ENCODE measurements at regions not wholly inside any gene's neighbourhood (a gene's known extent, or its start where the extent isn't known, plus 50 kb on each side); places are given as distances from the start of the nearest gene placed in this dataset.

DNA sequence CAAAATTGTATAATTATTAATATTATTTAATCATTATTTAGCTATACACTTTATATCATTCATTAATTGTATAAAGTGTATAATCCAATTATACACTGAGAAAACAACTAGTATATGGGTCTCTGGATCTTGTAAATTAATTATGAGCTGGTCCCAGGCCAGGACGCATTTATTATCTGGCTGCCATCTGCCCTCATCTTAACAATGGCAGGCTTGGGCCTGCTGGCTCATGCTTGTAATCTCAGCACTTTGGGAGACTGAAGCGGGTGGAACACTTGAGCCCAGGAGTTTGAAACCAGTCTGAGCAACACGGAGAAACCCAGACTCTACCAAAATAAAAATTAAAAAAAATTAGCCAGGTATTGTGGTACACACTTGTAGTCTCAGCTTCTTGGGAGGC, 502.2 kb upstream of the NRXN1 start:
- FAIRE-seq (no peak), DNase-seq (ENCODE audit: low read depth, low spot score) (no peak)
- Histone ChIP-seq H3K36me3 (ENCODE audit: control insufficient read depth in 2 of 2, extremely low read depth in 1 of 2, insufficient read depth in 2 of 2, low read length in 2 of 2) (no peaks in the 10 kb centered on the region), H3K79me2 (ENCODE audit: control insufficient read depth, insufficient read depth, low read length) (no peaks in the 10 kb centered on the region), H2AFZ (ENCODE audit: control insufficient read depth, low read length) (no peak overlapping the region), H3K4me3 (ENCODE audit: control insufficient read depth in 2 of 3, extremely low read depth in 1 of 3, insufficient read depth in 2 of 3, low read depth in 1 of 3, low read length in 3 of 3) (no peak overlapping the region), H3K9ac (ENCODE audit: control insufficient read depth, extremely low read depth, insufficient read depth, low read length) (no peak overlapping the region), H3K27ac (ENCODE audit: control insufficient read depth, insufficient read depth, low read length) (no peak overlapping the region), H3K9me3 (ENCODE audit: control insufficient read depth, low read depth, low read length) (peaks cover 2% of the 10 kb centered on the region), H4K20me1 (ENCODE audit: control insufficient read depth, extremely low read depth, insufficient read depth, low read length) (no peaks in the 10 kb centered on the region), H3K9me1 (ENCODE audit: control insufficient read depth, extremely low read depth, insufficient read depth, low read length) (no peaks in the 10 kb centered on the region), H3K4me2 (ENCODE audit: control insufficient read depth, extremely low read depth, insufficient read depth, low read depth, low read length) (no peak overlapping the region), H3K27me3 (ENCODE audit: control insufficient read depth, extremely low read depth, insufficient read depth, low read length) (no peaks in the 10 kb centered on the region), H3K4me1 (ENCODE audit: control insufficient read depth, extremely low read depth, insufficient read depth, low read length) (no peaks in the 10 kb centered on the region)
- TF ChIP-seq EZH2 (IDR thresholded peaks at IDR 0.05; ENCODE audit: low read length): no peak
- TF ChIP-seq, protein P1, sequence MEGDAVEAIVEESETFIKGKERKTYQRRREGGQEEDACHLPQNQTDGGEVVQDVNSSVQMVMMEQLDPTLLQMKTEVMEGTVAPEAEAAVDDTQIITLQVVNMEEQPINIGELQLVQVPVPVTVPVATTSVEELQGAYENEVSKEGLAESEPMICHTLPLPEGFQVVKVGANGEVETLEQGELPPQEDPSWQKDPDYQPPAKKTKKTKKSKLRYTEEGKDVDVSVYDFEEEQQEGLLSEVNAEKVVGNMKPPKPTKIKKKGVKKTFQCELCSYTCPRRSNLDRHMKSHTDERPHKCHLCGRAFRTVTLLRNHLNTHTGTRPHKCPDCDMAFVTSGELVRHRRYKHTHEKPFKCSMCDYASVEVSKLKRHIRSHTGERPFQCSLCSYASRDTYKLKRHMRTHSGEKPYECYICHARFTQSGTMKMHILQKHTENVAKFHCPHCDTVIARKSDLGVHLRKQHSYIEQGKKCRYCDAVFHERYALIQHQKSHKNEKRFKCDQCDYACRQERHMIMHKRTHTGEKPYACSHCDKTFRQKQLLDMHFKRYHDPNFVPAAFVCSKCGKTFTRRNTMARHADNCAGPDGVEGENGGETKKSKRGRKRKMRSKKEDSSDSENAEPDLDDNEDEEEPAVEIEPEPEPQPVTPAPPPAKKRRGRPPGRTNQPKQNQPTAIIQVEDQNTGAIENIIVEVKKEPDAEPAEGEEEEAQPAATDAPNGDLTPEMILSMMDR (optimal IDR thresholded peaks at IDR 0.05 in 1 of 3, IDR thresholded peaks at IDR 0.05 in 1 of 3, conservative IDR thresholded peaks at IDR 0.05 in 1 of 3; ENCODE audit: extremely low read depth in 1 of 3, insufficient read depth in 2 of 3, low read length in 3 of 3): no peak
- dilution Hi-C loops (cut with MboI; ENCODE audit: extremely low pct_ligation_motif_present, low sequenced_read_pairs): no loop called here

DNA sequence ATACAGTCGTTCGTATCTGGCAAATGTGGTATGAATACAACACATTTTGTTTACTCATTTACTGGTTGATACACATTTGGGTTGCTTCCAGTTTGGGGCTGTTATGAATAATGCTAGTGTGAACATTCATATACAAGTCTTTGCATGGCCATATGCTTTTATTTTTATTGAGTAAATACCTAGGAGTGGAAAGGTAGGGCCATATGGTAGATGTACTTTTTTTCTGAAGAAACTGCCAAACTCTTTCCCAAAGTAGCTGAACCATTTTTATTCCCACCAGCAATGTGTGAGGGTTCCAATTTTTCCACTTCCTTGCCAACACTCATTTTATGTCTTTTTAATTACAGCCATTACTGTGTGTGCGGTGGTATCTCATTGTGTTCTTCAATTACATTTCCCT, 496.2 kb upstream of the NRXN1 start:
- H4K20me1 ChIP-seq (ENCODE audit: control insufficient read depth, extremely low read depth, insufficient read depth, low read length): no peaks in the 10 kb centered on the region

More for the DNA sequence above, 496.2 kb upstream of the NRXN1 start:
- Histone ChIP-seq H3K36me3 (ENCODE audit: control insufficient read depth in 2 of 2, extremely low read depth in 1 of 2, insufficient read depth in 2 of 2, low read length in 2 of 2) (no peaks in the 10 kb centered on the region), H3K4me1 (ENCODE audit: control insufficient read depth, extremely low read depth, insufficient read depth, low read length) (no peaks in the 10 kb centered on the region), H3K27me3 (ENCODE audit: control insufficient read depth, extremely low read depth, insufficient read depth, low read length) (no peaks in the 10 kb centered on the region), H3K9me3 (ENCODE audit: control insufficient read depth, low read depth, low read length) (no peaks in the 10 kb centered on the region), H3K4me3 (ENCODE audit: control insufficient read depth in 2 of 3, extremely low read depth in 1 of 3, insufficient read depth in 2 of 3, low read depth in 1 of 3, low read length in 3 of 3) (no peak overlapping the region), H3K9ac (ENCODE audit: control insufficient read depth, extremely low read depth, insufficient read depth, low read length) (no peak overlapping the region), H3K9me1 (ENCODE audit: control insufficient read depth, extremely low read depth, insufficient read depth, low read length) (no peaks in the 10 kb centered on the region), H3K27ac (ENCODE audit: control insufficient read depth, insufficient read depth, low read length) (no peak overlapping the region), H3K79me2 (ENCODE audit: control insufficient read depth, insufficient read depth, low read length) (no peaks in the 10 kb centered on the region), H3K4me2 (ENCODE audit: control insufficient read depth, extremely low read depth, insufficient read depth, low read depth, low read length) (no peak overlapping the region), H2AFZ (ENCODE audit: control insufficient read depth, low read length) (no peak overlapping the region)
- dilution Hi-C loops (cut with MboI; ENCODE audit: extremely low pct_ligation_motif_present, low sequenced_read_pairs): no loop called here
- TF ChIP-seq, protein P1 (optimal IDR thresholded peaks at IDR 0.05 in 1 of 3, IDR thresholded peaks at IDR 0.05 in 1 of 3, conservative IDR thresholded peaks at IDR 0.05 in 1 of 3; ENCODE audit: extremely low read depth in 1 of 3, insufficient read depth in 2 of 3, low read length in 3 of 3): no peak
- TF ChIP-seq EZH2 (IDR thresholded peaks at IDR 0.05; ENCODE audit: low read length): no peak
- no peak for FAIRE-seq
- DNase-seq (ENCODE audit: low read depth, low spot score): no peak
